ENCODE measurements at regions not wholly inside any gene's neighbourhood (a gene's known extent, or its start where the extent isn't known, plus 50 kb on each side); places are given as distances from the start of the nearest gene placed in this dataset.

DNA sequence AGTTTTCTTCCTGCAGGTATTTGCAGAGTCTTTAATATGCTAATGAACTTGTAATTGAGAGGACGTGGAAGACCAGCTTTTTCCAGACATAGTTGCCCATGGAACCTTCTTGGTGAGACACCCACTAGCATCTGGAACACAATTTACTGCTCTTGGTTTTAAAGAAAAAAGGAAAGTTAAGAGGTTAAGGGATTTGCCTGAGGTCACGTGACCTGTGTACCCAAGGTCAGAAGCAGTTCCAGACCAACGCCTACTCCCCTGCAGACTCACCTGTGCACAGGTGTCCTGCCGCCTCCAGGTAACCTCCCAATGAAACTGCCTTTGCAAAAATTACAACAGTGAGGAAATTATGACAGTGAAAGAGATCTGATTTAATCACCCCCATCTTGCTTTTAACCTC, 172.7 kb downstream of the ANAPC1 start:
- TF ChIP-seq ZNF274 (IDR thresholded peaks at IDR 0.05; ENCODE audit: low read depth, low read length) = no peak
- no peak for TF ChIP-seq SUZ12 (IDR thresholded peaks at IDR 0.05; ENCODE audit: extremely low read depth, insufficient read depth, insufficient read length)

All from NT2/D1 (cell line).